HG03103 (cell line): ENCODE measurements at regions not wholly inside any gene's neighbourhood (a gene's known extent, or its start where the extent isn't known, plus 50 kb on each side); places are given as distances from the start of the nearest gene placed in this dataset.
"Not testable (repeated sequence)": the region's sequence is repeated elsewhere in the genome, so short reads cannot be mapped to it uniquely, and the experiment has no call there.

Source experiments
- ATAC-seq: cut with Tn5 transposase; IDR thresholded peaks from one replicate; pipeline ENCODE4 v1.9.1; 2021; ENCODE audit warnings: low read depth; ENCODE audit not compliant: unreplicated experiment

DNA sequence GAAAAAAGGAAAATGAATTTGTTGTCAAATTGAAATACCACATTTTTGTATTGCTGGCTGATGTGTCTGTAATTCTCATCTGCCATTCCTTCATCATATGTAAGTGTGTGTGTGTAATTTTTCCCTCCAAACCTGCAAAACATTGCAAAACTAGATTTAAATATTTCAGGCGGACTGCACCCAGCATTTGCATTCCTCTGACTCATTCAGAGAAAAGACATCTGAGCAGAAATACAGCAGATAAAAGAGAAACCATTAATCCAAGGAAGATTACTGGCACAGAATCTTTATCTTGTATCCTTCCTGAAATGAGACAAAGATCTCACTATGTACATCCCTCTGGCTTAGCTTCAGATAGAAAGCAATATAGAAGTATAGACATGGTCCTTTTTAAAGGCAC is 275.3 kb downstream of the TMEM38B start:
- ATAC-seq = no peak

DNA sequence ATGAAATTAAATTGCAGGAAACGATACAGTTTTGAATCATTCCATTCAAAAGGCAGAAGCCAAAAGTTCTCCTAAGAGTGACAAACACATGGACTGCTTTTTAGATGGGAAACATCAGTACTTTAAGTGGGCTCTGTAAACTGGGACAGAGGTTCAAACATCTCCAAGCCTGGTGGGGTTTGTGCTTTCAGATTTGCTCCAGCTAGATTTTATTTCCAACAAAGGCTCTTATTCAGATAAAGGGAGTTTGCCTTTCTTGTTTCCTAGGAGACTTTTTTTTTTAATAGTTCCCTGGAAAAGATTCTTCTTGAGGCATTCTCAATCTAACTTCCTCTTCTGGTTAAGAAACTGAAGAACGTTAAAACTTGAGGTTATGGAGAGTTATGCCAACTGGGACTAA is 277.6 kb downstream of the TMEM38B start:
- no peak for ATAC-seq

DNA sequence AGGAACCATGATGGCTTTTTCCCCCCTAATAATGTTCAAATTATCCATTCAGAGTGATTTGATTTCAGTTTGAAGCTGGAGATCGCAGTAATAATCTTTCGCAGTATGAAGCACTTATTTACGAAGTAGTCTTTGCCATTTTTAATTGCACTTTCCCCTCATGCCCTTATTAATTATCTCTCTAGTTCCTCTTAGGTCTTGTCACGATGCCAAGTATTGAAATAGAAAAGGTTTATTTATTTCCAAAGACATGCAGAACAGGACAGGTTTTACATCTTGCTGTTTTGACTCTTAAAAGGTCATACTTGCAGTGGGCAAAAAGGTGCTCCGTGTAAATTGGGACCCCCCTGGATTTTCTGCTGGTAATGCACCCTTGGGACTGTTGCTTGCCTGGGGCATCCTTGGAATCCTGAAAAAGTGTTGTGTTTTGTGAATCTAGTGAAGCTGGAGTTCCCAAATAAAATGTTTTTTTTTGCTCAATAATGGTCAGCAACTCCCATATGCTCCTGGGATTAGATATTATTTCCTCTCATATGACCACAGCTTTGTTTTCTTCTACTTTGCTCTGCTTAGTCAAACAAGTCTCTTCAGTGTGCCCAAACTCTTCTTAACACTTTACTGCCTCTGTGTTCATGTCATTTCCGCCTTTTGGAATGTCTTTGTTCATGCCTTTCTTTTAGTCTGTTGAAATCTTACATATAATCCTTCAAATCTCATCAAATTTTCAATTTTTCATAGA is 278.3 kb downstream of the TMEM38B start:
- ATAC-seq = no peak

DNA sequence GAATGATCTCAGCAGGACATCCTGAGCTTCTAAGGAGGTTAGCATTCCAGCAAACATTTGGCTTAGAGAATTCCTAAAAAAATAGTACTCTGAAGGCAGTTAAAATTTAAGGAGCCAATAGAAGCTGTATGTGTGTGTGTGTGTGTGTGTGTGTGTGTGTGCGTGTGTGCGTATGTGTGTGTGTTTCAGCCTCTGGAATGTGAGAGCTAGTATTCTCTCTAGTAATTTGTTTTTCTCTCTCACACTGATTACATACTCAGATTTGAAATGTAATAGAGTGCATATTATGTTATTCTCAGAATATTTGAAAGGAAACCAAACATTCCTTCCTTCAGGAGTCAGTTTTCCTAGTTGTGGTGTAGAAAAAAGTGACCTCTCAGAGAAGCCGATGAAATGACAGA is 279.6 kb downstream of the TMEM38B start:
- no peak for ATAC-seq

DNA sequence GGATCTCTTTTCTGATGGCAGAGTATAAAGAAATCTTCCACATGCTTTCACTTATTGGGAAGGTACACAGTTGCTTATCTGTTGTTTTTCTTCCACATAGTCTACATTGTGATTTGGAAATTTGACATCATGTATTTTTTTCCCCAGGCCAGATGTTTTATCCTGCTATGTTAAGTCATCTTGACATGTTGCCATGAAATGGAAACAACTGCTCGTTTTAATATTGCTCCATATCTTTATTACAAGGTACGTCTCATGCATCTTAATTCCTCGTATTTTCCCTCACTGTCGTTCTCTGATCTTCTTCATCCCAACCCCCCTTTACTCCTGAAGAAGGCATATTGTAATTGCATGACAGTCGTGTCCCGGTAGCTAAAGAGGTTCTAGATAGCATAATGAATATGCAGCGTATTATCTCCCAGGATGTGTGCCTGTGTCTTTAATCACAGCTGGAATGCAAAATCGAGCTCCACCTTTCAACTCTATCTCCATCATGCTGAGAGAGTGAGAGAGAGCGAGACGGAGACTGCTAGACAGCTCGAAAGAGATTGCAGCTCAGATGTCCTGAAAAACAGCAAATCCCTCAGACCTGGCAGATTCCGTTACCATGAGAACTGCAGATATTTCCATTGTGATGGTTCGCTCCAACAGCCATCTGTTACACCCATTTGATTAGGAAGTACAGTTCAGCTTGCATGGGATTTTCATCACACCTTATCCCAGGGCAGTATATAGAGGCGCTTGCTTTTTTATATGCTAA is 281.7 kb downstream of the TMEM38B start:
- no peak for ATAC-seq

DNA sequence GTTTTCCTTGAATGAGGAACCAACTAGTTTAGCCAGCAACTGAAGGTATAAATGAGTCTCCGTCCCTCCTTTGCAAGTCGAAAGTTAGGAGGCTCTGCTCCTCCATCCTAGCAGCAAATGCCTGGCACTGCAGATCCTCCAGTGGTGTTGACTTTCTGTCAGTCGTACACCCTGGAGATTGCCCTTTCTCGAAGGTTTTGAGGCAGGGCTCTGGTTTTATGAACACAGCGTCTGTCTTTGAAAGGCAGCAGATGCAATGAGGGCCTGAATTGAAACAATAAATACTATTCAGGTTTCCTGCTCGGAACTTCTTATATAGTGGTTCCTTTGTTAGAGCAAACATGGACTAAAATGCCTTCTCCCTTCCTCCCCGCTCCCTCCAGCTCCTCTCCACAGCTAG is 284.0 kb downstream of the TMEM38B start:
- no peak for ATAC-seq

DNA sequence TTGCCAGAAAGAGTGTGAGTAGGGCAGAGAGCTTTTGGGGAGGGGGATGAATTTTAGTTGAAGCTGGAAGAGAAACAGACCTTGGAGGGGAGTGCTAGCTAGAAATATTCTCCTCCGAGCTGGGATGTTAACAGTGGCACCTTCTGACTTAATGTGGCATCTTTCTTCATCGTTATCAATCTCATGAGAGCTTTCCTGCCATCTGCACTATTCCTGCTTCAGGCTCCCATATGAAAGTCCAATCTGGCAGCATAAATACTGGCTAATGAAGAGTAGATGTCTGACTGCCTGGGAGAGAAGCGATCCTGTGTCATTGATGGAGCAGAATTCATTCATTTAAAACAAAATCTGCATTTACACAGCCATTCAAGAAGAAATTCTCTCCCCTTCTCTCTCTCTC is 284.5 kb downstream of the TMEM38B start:
- no peak for ATAC-seq

DNA sequence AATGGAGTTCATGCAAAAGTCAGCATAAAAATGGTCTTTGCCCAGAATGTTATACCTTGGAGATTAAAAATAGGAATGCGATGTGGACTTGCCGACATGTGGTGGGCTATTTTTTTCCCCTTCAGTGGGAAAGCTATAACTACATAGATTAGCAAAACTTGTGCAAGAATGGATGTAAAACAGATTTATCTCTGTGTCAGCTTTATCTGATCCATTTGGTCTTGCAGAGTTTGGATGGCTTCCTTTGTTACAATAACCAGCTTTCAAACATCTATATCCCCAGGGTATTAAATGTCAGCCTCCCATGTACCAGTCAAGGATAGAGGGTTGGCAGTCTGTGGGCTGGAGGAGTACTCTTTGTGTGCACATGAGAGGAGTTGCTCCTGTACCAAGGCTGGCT is 284.9 kb downstream of the TMEM38B start:
- no peak for ATAC-seq

DNA sequence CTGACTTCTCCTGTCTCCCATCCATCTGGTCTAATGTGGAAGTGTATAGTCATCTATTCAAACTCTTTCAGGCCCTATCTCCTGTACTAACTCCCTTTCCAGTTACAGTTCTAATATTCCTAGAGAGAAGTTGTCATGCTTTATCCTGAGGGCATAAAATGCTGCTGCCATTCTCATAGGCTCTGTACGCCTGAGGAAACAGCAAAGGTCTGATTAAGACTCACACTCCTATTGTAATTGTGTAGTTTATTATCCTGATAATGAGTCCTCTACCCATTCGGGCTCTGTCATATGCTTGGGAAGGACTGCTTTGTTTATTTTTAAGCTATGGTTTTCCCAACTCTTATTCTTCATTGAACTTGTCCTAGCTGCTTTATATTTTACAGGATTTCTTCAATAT is 290.4 kb downstream of the TMEM38B start:
- ATAC-seq = no peak

DNA sequence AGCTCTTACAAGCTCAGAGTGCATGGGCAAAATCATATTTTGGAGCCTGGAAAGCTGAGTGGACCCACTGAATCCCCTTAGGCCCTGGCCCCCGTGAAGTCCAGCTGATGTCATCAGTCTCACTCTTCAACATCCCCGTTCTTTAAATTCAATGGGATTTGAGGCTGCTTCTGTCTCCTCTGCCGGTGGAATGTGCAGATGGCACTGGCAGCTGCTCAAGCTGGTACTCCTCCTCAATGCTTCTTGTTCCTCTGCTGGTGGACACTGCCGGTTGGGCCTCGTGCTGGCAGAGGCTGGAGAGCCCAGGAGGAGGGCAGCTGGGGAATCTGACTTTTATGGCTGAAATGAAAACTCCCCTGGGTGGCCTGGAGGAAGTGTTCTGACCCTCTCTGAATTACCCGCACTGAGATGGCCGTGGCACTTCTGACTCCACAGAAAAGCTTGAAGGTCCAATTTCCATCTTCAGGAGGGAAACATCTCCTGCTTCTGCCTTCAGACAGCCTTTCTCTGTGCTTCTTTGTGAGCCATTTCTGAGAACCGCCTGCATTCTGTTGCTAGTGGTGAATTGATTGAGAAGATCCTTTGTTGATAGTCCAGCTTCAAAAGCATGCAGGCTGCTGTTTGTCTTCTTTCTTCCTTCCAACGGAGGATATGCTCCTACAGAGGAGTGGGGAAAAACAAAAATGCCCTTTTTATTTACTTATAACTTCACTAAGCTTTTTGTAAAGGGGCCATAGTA is 298.9 kb downstream of the TMEM38B start:
- no peak for ATAC-seq

DNA sequence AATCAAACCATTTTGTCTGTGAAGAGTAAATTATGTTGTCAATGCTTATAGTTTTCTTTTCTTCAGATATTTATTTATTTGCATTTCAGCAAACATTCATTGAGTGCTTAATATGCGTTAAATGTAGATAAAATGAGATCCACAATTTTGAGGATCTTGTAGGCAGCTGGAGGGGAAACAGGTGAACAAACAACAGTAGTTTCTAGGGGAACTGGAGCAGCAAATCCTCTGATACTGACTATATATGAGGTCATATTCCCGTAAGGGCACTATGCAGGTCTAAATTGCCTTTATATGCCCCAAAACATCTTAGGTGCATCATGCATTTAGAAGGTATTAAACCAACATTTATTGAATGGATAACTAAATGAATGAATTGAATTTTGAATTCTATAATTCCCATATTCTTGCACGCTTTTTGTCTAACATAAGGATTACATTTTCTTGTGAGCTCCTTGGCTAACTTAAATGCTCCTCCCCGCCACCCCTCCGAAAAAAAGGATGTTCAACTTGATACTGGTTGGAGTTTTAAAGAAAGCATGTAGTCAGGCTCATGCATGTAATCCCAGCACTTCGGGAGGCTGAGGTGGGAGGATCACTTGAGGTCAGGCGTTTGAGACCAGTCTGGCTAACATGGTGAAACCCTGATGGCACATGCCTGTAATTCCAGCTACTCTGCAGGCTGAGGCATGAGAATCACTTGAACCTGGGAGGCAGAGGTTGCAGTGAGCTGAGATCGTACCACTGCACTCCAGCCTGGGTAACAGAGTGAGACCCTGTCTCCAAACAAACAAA is 299.8 kb downstream of the TMEM38B start:
- ATAC-seq = no peak

DNA sequence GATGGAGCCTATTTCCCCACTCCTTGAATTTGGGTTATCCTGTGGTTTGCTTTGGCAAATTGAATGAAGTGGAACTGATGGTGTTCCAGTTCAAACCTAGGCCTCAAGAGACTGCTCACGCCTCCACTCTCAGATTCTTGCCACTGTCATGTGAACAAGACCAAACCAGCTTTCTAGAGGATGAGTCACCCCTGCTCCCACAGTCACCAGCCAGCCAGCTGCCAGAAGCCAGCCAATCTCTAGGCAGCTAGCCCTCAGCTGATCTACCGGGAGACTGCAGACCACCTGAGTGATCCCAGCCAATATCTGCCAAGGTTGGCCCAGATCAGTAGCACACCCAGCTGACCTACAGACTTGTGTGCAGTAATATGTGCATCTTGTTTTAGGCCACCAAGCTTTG is 300.6 kb downstream of the TMEM38B start:
- ATAC-seq = no peak

DNA sequence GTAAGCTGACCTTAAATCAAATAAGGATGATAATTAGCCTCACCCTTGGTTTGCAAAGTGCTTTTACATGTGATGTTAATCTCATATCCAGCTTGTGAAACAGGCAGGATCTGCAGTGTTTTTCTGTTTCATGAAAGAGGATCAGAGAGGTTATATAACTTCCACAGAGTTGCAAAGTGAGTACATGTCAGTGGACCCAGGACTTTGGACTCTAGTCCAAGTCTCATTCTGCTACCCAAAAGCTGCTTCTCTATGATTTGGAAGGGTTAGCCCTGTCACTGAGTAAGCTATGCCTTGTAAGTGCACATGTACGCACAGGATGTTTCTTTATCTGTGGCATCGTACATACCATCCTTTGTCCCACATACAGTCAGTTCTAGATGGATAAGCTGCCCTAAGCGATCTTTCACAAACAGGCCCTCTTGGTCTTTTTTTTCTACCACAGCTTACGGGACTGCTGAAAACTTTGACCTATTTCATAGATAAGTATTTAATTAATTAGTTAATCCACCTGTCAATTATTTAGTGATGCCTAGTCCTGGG is 322.9 kb downstream of the TMEM38B start:
- ATAC-seq = no peak

DNA sequence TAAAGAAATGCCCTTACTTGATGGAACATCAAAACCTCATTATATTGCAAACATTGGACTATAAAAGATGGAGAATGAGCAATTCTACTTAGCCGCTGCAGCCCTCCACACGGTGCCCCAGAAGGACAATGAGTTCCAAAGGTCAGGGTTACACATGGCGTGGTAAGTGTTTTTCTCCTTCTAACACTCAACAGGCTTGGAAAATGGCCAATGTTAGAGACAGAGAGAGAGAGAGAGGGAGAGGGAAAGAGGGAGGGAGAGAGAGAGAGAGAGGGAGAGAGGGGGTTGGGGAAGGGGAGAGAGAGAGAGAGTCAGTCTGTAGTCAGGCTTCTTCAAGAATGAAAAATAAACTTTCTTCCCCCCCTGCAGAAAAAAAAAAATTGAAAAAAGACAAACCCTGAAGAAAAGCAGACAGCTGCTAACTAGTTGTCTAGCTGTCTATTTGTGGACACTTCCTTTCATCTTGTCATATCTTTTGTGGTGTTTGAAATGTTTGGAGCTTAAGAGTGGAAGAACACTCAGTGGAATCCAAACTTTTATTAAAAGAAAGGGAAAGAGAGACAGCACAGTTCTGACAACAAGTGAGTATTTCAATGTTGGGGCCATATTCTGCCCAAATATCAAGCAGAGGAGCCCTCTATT is 324.8 kb downstream of the TMEM38B start:
- no peak for ATAC-seq

DNA sequence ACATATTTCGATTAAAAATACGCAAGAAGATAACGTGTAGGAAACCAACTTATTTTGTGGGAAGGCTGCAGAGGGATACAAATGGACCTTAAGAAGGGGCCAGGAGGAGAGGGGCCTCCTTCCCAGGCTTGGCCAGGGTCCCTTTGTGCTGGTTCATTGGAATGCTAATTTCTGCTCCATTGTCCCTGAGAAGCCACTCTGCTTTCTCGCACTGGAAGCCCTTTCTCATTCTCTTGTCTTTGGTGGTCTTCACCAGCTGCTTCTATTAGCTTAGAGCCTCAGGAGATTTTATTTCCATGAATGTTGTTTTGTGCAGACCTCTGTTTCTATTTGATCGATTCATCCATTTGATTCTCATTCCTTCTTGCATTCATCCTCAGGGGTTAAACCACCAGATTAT is 325.4 kb downstream of the TMEM38B start:
- ATAC-seq = no peak

DNA sequence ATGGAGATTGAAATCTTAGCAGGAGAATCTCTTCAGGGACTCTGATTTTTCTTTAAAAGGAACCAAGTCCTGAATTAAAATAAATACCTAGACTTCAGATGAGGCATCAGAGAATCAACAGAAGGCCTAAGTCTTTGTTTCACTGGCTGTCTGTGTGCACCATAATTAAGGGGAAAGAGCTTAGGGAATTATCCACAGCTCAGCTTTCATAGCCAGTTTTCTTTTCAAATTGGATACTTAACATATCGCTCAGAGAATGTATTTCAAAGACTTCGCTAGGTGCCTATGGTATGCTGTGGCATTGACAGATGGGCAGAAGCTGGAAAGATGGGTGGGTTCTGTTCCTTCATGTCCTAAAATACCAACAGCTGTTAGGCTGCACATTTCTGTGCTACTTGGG is 325.8 kb downstream of the TMEM38B start:
- ATAC-seq = no peak

DNA sequence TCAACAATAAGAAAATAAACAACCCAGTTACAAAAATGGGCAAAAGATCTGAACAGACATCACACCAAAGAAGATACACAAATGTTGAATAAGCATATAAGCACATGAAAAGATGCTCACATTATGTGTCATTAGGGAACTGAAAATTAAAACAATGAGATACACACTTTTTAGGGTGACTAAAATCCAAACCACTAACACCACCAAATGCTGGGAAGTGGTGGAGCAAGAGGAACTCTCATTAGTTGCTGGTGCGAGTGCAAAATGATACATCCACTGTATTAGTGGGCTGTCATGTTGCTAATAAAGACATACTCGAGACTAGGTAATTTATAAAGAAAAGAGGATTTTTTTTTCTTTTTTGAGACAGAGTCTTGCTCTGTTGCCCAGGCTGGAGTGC is 329.1 kb downstream of the TMEM38B start:
- no peak for ATAC-seq

DNA sequence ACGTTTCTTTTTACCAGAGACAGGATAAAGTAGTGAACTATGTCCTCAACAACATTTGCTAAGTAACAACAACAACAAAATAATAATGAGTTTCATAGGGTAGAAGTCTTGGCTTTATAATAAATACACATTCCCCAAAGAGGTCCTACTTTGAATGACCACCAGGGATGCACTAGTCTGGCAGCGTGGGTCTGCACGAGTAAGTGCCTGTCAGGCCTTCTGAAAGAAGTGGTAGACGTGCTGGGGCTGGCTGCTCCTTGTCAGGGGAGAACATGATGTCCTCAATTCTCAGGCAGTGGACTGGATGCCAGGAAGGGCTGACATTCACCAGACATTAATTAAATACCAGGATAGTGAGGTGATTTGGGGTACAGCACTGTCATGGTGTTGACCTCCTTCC is 331.1 kb downstream of the TMEM38B start:
- no peak for ATAC-seq

DNA sequence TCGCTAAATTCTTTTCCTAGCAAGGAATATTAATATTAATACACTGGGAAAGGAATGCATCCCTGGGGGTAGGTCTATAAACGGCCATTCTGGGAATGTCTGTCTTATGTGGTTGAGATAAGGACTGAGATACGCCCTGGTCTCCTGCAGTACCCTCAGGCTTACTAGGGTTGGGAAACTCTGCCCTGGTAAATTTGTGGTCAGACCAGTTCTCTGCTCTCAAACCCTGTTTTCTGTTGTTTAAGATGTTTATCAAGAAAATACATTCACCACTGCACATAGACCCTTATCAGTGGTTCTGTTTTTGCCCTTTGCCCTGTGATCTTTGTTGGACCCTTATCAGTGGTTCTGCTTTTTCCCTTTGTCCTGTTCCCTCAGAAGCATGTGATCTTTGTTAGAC is 335.8 kb downstream of the TMEM38B start:
- ATAC-seq = not testable (repeated sequence)

DNA sequence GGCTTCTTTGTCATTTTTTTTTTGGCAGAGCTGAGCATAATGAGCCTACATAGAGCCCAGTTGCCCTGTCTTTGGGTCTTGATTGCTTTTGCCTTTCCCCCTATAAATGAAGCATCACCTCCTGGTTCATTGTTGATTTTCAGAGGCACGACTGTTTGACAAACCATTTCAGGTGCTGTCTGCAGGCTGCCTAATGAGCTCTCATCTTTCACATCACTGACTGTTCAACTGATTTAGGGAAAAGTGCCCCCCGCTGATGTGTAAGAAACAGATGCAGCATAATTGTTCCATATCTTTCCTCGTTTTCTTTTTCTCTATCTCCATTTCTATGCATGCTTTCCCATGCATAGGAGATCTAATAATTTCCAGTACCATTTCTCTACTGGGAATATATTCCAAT is 338.6 kb downstream of the TMEM38B start:
- no peak for ATAC-seq
